SH-SY5Y (cell line): ENCODE measurements at regions not wholly inside any gene's neighbourhood (a gene's known extent, or its start where the extent isn't known, plus 50 kb on each side); places are given as distances from the start of the nearest gene placed in this dataset.

ENCODE experiments used
- GATA2 ChIP-seq: IDR thresholded peaks from 2 replicates; pipeline ENCODE4 v1.6.1; 2011; ENCODE audit warnings: mild to moderate bottlenecking, low read depth, low read length
- GATA3 ChIP-seq: IDR thresholded peaks from 2 replicates; pipeline ENCODE4 v1.6.1; 2011; ENCODE audit warnings: low read depth, mild to moderate bottlenecking, low read length, moderate library complexity

DNA sequence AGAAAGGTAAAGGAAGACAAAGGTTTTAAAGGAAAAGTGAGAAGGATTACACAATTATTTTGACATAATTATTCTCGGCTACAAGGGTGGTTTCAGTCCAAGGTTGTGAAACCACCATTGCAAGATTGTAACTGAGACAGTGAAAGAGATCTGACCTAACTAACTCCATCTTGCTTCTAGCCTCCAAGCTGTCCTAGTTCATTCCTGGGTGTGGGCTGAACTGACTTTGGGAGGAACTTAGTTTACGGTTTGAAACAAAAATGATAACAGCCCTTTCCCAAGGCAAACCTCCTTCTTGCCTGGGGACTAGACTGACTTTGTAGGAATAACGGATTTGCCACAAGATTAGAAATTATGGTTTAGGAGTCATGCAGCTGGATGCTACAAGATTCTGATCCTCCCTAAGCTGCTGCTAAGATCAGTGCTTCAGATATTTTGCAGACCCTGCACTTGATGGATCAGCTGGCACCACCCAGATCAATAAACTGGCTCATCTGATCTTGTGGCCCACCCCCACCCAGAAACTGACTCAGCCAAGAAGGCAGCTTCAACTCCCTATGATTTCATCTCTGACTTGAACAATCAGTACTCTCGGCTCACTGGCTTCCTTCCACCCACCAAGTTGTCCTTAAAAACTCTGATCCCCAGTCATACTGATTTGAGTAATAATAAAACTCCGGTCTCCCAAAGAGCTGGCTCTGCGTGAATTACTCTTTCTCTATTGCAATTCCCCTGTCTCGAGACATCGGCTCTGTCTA, 57.7 kb upstream of the AADACL2 start:
- TF ChIP-seq GATA3, result no peak
- no peak for TF ChIP-seq GATA2

DNA sequence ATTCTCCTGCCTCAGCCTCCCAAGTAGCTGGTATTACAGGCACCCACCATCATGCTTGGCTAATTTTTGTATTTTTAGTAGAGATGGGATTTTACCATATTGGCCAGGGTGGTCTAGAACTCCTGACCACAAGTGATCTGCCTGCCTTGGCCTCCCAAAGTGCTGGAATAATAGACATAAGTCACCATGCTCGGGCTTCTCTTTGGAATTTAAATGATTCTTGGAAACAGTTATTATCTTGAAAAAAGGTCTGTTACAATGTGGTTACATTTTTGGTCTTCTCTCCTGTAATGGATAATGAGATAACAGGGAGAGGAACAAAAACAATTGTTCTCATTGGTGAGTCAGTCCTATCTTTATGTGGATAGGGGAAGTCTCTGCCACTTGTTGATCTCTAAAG, 59.8 kb upstream of the AADACL2 start:
- TF ChIP-seq GATA2 (no peak), GATA3 (no peak)

DNA sequence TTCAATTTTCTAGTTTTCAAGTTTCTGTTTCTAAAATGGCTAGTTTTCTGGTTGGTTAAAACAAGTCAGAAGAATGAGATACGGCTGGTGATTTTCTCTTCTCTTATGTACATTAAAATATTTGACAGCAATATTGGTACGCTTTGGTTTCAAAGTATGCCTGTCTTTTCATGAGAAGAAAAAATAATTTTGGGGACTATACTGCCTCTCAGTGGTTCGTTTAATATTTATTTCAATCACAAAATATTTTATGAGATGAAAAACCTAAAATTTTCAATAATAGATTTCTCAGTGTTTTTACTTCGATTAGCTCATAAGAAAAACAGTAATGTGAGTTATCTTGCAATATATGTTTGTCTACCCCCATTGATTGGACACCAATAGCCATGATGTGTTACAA, 72.8 kb upstream of the AADACL2 start:
- TF ChIP-seq GATA2 (no peak), GATA3 (no peak)

DNA sequence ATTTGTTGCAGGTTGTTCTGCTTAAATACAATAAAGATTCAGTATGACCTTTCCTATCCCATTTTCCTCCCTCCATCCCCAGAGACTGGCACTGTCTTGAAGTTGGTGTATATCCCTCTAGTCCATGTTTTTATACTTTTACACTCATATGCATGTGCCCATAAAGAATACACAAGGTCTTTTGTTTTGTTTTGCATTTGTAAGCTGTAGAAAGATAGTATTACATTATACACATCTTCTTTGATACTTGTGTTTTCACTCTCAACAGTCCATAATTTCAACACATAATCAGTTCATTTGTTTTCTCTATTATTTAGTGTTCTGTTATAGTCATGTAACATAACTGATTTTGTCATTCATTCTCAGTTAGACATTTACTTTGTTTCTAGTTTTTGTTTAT, 88.7 kb upstream of the AADACL2 start:
- TF ChIP-seq GATA2, result no peak

DNA sequence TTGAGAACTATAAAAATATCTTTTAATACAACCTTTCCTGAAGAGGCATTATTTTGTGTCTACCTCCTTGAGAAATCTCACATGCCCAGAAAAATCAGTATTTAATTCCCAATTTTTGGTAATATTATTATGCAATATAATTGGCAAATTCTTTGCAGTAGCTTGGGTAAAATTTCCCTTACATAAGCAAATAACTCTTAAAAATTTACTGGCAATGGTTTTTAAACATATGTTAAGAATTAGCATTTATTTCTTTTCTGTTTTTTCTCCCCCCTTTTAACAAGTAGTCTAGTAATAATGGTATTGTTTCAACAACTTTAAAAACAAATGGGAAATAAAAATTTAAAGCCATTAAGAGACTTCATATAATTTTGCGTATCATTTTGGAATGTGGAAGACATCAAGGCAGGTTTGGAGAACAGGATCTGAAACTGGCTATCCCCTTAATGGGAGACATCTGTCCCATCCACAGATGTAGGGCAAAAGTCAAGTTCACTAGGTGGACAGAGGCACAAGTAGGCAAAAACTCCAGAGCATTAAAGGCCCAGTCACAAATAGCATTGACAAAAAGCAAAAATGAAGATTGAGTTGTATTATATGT, 89.6 kb upstream of the AADACL2 start:
- TF ChIP-seq GATA3, result no peak
- no peak for TF ChIP-seq GATA2

DNA sequence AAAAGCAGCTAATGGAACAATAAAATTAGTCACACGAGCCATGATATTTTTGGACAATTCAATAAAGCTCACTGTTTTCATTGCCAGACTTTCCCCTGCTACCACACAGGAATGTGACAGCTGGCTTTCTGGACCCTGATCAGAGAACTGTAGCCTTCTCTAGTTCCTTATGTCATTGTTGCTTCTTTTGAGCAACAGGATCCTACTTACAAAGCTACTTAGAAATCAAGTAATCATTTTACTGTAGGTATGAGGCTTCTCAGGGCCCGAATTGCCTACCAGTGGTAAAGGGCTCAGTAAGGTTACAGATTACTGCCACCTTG, 94.3 kb upstream of the AADACL2 start:
- no peak for TF ChIP-seq GATA2
- no peak for TF ChIP-seq GATA3

DNA sequence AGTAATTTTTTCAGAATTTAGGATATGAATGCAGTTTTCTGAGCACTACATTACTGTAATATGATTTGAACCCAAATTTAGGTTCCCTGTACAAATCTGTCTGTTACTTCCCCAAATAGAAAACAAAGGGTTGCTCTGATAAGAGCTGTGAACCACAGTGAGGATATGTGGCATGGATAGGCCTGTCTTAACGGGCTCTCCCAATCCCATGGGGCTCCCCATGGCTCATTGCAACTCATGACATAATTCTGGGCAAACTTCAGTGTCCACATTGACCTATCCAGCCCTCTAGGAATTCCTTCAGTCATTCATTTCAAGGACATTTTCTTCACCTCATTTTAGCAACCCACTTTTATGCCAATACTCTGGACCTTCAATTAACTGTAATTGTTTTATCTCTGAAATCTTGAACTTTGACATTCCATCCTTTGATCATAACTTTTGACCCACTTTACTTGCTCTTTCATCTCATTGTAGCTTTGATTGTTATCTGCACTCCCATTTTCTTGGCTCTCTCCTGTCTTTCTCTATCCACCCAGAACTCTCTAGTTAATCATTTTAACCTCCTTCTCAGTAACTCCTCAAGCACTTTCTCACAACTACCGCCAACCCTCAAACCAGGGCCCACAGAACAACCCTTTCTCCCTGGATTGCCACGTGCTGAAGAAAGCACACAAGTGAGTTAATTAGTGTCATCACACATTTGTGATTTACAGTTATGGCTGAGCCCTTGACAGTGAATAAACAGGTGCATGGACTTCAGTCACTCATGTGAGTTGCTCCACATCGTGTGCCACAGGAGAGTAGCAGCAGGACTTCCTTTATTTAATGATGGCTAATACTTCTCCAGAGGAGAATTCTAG, 94.9 kb upstream of the AADACL2 start:
- no peak for TF ChIP-seq GATA3
- TF ChIP-seq GATA2, result no peak

DNA sequence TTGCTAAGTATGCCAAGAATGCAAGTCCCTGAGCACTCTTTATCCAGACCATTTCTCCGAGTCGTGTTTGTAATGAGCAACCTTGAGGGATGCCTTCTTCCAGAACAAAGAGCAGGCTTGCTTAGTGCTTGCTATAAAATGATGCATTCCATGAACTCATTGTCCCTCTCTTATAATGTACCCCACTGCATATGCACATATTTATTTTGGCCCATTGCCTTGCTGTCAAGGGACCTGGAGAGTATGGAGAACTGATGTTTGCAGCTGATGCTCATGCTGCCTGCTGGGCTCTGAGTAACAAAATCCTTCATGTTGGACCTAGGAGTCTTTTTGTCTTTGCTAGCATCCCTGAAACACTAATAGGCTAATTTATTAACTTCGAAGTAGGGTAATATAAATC, 97.8 kb upstream of the AADACL2 start:
- no peak for TF ChIP-seq GATA3
- no peak for TF ChIP-seq GATA2

DNA sequence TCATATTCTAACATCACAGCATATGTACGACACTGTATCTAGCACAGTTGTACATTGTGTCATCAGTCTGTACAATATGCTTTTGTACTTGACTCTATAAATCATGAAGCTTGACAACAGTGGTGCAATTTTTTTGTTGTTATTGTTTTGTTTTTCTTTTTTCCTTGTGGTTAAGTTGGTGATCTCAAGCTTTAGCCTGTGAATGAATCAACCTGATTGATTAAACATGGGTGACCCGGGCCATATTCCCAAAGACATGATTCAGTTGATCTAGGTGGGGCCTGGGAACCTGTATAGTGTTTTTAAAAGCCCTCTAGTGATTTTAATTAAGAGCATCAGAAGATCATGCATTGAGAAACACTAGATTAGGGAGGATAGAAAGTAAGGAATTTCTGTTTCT, 101.8 kb upstream of the AADACL2 start:
- TF ChIP-seq GATA2 (no peak), GATA3 (no peak)

DNA sequence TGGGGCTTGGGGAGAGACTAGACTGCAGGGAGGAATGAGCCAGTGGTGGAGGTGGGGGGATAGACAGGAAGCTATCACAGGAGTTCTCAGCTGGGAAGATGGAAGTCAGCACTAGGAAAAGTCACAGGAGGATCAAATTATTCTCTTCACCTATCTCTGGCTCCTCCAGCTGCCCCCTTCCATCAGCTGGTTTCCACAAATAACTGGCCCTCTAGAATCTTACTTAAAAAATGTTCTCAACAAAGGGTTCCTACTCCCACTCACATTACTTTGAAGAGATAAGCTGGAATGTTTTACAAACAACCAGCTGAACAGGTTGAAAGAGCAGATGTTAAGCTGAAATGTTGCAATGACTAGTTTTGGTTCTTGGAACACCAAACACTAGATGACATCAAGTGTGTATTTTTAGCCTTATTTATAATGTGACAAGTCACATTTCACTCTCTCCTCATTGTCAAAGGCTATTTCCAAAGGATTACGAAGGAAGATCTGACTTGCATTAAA, 102.7 kb upstream of the AADACL2 start:
- TF ChIP-seq GATA2, result no peak
- no peak for TF ChIP-seq GATA3

DNA sequence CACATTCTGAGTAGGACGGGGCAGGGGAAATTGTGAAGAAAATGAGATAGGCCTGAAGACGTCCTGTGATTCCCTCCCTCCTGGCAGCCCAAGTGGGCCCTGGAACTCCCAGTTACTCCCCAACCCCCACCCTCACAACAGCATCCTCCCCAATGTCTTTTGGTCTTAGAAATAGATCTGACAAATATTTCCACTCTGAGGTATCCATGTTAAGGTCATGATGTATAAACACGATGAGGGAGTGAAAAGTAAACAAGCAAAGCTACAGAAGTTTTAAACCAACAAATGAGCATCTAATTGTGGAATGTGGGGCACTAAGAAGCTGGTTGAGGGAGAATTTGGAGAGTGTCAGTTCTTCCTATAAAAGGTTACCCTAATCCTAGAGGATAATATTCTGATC, 103.7 kb upstream of the AADACL2 start:
- TF ChIP-seq GATA3, result no peak
- TF ChIP-seq GATA2, result no peak

DNA sequence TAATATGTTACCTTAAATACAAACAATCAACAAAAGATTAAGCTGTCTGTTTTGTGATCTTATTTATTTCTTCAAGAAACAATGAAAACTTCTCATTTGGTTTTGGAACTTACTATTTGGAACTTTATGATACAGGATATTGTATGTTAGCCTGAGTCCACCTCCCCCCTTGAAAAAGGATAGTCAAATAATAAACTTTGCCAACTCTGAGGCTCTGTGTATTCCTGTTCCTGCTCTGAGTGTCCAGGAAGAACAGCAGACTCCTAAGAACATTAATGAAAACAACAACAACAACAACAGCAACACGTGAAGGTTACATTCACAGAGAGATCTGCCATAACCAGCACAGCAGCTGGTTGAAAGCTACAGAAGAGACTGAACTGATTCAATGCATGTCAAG, 108.1 kb upstream of the AADACL2 start:
- TF ChIP-seq GATA2 (no peak), GATA3 (no peak)

DNA sequence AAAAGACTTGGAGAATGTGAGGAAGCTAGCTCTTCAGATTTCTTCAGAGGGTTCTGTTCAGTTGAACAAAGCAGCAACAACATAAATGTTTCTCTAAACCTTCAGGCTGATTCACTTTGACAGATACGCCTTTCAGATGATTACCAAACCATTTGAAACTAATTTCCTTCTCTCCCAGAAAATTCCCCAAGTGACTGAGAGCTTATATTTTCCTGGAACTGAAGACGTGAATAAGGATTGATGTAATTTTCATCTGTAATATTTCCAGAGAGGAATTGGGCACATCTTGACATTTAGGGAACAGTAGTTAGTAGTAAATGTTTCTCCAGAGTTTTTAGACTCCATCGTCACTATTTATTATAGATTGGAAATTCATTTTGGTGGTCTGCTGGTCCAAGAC, 108.6 kb upstream of the AADACL2 start:
- TF ChIP-seq GATA2, result no peak
- no peak for TF ChIP-seq GATA3

DNA sequence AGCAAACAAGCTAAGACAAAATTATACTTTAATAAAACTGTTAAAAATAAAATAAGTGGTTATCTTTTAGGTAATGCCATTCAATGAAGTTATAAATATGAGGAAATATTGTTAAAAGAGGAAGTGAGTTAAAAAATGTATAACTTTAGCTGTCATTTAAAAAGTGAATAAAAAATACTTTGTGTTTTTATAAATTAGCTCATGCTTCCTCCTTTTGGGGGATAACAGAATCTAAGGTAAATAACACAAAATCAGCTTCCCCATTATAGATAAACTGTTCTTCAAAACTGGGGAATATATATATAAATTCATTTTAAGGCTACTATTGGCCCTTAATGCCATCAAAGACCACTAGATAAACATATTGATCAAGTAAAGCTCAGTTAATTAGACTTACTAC, 113.7 kb upstream of the AADACL2 start:
- TF ChIP-seq GATA3, result no peak
- TF ChIP-seq GATA2, result no peak

DNA sequence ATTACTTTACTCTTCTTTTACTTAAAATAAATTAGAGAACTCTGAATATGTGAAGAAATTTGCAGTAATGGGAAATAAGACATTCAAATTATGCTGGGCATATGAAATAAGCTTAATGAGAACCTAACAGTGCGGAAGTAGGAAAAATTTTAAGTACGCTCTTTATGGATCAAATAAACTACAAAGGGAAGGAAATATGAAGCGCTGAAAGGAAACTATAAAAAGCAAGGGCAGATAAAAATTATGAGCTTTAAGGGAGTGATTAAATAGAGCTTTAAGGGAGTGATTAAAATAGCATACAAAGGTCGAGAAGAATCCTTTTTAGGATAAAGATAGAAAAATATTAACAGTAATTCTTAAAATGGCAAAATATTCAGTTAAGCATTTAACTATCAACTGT, 118.3 kb upstream of the AADACL2 start:
- TF ChIP-seq GATA2 (no peak), GATA3 (no peak)
